ENCODE measurements at regions not wholly inside any gene's neighbourhood (a gene's known extent, or its start where the extent isn't known, plus 50 kb on each side); places are given as distances from the start of the nearest gene placed in this dataset.

DNA sequence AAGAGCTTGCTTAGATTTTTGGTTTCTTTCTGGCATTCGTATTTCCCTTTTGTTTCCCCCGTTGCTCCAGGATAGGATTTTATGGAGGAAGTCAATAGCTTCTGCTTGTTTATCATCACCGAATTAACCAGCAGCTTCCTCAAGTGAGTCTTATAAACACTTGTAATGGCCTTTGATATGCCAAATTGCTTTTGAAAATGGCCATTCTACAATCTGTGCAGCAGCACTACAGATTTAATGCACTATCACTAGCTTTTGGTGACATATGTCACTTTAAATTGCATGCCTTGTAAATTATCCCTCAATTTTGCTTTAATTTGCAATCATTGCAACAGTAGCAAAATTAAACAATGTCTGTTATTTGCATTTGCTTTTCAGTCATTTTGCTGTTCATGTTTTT lies 774.7 kb downstream of the METTL4 start:
- no peak for DNase-seq (ENCODE audit: low spot score)
- Histone ChIP-seq H3K9me3 (no peaks in the 10 kb centered on the region), H3K36me3 (no peaks in the 10 kb centered on the region), H3K4me3 (no peak overlapping the region), H3K27me3 (no peaks in the 10 kb centered on the region), H3K4me1 (no peaks in the 10 kb centered on the region), H3K27ac (no peak overlapping the region)
- TF ChIP-seq, protein P1, sequence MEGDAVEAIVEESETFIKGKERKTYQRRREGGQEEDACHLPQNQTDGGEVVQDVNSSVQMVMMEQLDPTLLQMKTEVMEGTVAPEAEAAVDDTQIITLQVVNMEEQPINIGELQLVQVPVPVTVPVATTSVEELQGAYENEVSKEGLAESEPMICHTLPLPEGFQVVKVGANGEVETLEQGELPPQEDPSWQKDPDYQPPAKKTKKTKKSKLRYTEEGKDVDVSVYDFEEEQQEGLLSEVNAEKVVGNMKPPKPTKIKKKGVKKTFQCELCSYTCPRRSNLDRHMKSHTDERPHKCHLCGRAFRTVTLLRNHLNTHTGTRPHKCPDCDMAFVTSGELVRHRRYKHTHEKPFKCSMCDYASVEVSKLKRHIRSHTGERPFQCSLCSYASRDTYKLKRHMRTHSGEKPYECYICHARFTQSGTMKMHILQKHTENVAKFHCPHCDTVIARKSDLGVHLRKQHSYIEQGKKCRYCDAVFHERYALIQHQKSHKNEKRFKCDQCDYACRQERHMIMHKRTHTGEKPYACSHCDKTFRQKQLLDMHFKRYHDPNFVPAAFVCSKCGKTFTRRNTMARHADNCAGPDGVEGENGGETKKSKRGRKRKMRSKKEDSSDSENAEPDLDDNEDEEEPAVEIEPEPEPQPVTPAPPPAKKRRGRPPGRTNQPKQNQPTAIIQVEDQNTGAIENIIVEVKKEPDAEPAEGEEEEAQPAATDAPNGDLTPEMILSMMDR (IDR thresholded peaks at IDR 0.05): no peak

- Histone ChIP-seq H3K4me1 (no peaks in the 10 kb centered on the region), H3K27me3 (no peaks in the 10 kb centered on the region), H3K4me3 (no peak overlapping the region), H3K27ac (no peak overlapping the region), H3K36me3 (no peaks in the 10 kb centered on the region), H3K9me3 (no peaks in the 10 kb centered on the region)
- TF ChIP-seq, protein P1 (IDR thresholded peaks at IDR 0.05): no peak
- no peak for DNase-seq (ENCODE audit: low spot score)
Measured at GRCh38 chr18:1797235-1797634, 774.1 kb downstream of the METTL4 start.

DNA sequence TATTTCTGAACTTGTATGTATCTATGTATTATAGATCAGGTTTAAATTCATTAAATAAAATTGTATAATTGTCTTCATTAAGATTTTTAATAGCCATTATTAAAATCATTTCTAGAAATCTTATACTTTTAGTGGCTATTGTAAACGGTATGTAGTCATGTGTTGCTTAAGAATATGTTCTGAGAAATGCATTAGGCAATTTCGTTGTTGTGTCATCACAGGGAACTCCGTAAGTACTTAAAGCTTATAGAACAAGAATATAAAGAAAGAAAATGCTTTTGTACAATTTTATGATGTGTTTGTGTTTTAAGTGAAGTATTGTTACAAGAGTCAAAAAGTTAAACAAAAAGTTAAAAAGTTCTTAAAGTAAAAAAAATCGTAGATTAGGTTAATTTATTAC lies 765.8 kb downstream of the METTL4 start:
- TF ChIP-seq, protein P1 (IDR thresholded peaks at IDR 0.05): no peak
- no peaks in the 10 kb centered on the region for H3K4me1 ChIP-seq
- no peak overlapping the region for H3K27ac ChIP-seq
- no peak for DNase-seq (ENCODE audit: low spot score)
- no peak overlapping the region for H3K4me3 ChIP-seq
- no peaks in the 10 kb centered on the region for H3K36me3 ChIP-seq
- no peaks in the 10 kb centered on the region for H3K9me3 ChIP-seq
- no peaks in the 10 kb centered on the region for H3K27me3 ChIP-seq

DNA sequence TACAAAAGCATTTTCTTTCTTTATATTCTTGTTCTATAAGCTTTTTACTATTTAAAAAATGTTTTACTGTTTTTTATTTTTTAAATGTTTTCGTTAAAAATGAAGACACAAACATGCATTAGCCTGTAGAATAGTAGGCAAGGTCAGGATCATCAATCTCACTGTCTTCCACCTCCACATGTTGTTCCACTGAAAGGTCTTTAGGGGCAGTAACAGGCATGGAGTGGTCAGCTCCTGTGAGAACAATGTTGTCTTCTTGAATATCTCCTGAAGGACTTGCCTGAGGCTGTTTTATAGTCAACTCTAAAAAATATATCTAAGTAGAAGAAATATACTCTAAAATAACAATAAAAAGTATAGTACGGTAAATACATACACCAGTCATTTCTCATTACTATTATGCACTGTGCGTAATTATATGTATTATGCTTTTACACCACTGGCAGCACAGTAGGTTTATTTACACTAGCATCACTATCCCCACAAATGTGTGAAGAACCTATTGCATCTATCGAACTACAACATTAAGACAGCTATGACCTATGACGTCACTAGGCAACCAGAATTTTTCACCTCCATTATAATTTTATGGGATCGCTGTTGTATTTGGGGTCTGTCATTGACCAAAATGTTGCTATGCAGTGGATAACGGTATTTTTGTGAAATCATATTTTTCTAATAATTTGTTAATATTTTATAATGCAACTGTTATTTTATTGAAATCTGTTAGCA lies 764.3 kb downstream of the METTL4 start:
- TF ChIP-seq, protein P1 (IDR thresholded peaks at IDR 0.05): no peak
- Histone ChIP-seq H3K4me1 (no peaks in the 10 kb centered on the region), H3K4me3 (no peak overlapping the region), H3K27ac (no peak overlapping the region), H3K36me3 (no peaks in the 10 kb centered on the region), H3K9me3 (no peaks in the 10 kb centered on the region), H3K27me3 (no peaks in the 10 kb centered on the region)
- DNase-seq (ENCODE audit: low spot score): no peak

DNA sequence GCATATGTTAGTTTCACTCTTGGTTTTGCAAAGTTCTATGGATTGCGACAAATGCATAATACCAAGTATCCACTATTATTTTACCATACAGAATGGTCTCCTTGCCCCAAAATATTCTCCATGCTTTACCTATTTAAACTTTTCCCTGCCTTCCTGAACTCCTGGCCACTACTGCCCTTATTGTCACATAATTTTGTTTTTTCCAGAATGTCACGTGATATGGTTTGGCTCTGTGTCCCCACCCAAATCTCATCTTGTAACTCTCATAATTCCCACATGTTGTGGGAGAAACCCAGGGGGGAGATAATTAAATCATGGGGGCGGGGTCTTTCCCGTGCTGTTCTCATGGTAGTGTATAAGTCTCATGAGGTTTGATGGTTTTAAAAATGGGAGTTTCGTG lies 760.0 kb downstream of the METTL4 start:
- TF ChIP-seq, protein P1 (IDR thresholded peaks at IDR 0.05): no peak
- H3K36me3 ChIP-seq: no peaks in the 10 kb centered on the region
- no peaks in the 10 kb centered on the region for H3K9me3 ChIP-seq
- H3K27me3 ChIP-seq: no peaks in the 10 kb centered on the region
- no peaks in the 10 kb centered on the region for H3K4me1 ChIP-seq
- H3K27ac ChIP-seq: no peak overlapping the region
- no peak overlapping the region for H3K4me3 ChIP-seq
- DNase-seq (ENCODE audit: low spot score): no peak

DNA sequence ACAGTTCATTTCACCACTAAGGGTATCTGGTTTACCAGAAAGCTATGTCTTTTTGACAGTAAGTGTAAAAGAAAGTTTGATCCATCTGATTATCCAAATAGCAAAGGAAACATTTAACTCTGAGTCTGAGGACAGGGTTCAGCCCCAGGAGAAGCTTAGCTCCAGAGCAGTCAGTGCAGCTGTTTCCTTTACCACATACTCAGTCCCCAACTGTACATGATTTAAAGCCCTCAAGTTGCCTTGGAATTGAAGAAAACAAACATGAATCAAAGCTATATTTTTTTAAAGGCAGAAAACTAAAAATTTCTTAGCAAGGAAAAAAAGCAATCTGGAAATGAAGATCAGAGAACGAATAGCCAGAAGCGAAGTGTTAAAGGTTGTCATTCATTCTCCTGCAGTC lies 746.0 kb downstream of the METTL4 start:
- no peaks in the 10 kb centered on the region for H3K9me3 ChIP-seq
- no peak overlapping the region for H3K4me3 ChIP-seq
- H3K27me3 ChIP-seq: no peaks in the 10 kb centered on the region
- TF ChIP-seq, protein P1 (IDR thresholded peaks at IDR 0.05): no peak
- H3K4me1 ChIP-seq: no peaks in the 10 kb centered on the region
- no peaks in the 10 kb centered on the region for H3K36me3 ChIP-seq
- no peak for DNase-seq (ENCODE audit: low spot score)
- no peak overlapping the region for H3K27ac ChIP-seq
